GM12878 (cell line): ENCODE measurements at regions not wholly inside any gene's neighbourhood (a gene's known extent, or its start where the extent isn't known, plus 50 kb on each side); places are given as distances from the start of the nearest gene placed in this dataset.

Experiments used
- ATAC-seq: fragments of 200-7000 bp; cut with Tn5 transposase; 3 replicates; pipeline ENCODE4 v1.9.1; 2020; ENCODE audit warnings: mild to moderate bottlenecking, moderate library complexity
- BruUV-seq: library from RNA; stranded (reverse); fragments of 400-500 nt; replicated peaks from 2 replicates; lab custom pipeline; 2021; lab: Mats Ljungman, UMichigan
- CTCF ChIA-PET: fragments of 300-600 bp; sonication (Branson Sonifier 250); formaldehyde crosslinking; extraction: SDS; loops from one replicate; lab custom pipeline; 2021; ENCODE audit warnings: inconsistent platforms; lab: Yijun Ruan, JAX
- POLR2A ChIA-PET: fragments of 350-600 bp; formaldehyde crosslinking; extraction: SDS; loops from one replicate; lab custom pipeline; 2021; ENCODE audit warnings: inconsistent platforms; lab: Charles Lee
- RAD21 ChIA-PET: fragments of 300-600 bp; sonication (Branson Sonifier 250); formaldehyde crosslinking; loops from one replicate; lab custom pipeline; 2023; ENCODE audit warnings: antibody characterized with exemption; ENCODE audit not compliant: unreplicated experiment; lab: Charles Lee
- SMC1A ChIA-PET: fragments of 300-600 bp; sonication (Branson Sonifier 250); formaldehyde crosslinking; loops from one replicate; lab custom pipeline; 2023; ENCODE audit not compliant: unreplicated experiment, uncharacterized antibody; lab: Charles Lee
- DNase-seq: peaks from one replicate; pipeline ENCODE4 v3.0.0-alpha.2; 2011; ENCODE audit warnings: low read depth, low spot score
- FAIRE-seq: peaks from 3 replicates; lab custom pipeline; 2011; peaks lifted over from hg19 to GRCh38; lab: Jason Lieb, UNC
- H2AFZ ChIP-seq: 2 replicates; pipeline ENCODE4 v1.6.0; 2011; ENCODE audit warnings: low read depth, low read length, control low read depth; ENCODE audit not compliant: control insufficient read depth
- H3K27ac ChIP-seq: 2 replicates; pipeline ENCODE4 v1.5.1; 2011; ENCODE audit warnings: control low read depth; ENCODE audit not compliant: control insufficient read depth, insufficient read depth
- H3K27me3 ChIP-seq, 2 experiments: replicated peaks in 1 of 2; 2 replicates each; pipeline versions ENCODE4 v1.6.0 to v1.6.1; 2011; ENCODE audit warnings: low read length in 1 of 2; ENCODE audit not compliant: control insufficient read depth in 2 of 2, insufficient read depth in 2 of 2
- H3K36me3 ChIP-seq, 2 experiments: 2 replicates each; pipeline ENCODE4 v1.5.1; 2011; ENCODE audit warnings: low read length in 1 of 2; ENCODE audit not compliant: control insufficient read depth in 2 of 2, insufficient read depth in 2 of 2
- H3K4me1 ChIP-seq: 2 replicates; pipeline ENCODE4 v1.6.1; 2011; ENCODE audit warnings: mild to moderate bottlenecking, low read length, moderate library complexity, mixed read lengths; ENCODE audit not compliant: control insufficient read depth, insufficient read depth
- H3K4me2 ChIP-seq: 2 replicates; pipeline ENCODE4 v1.6.0; 2011; ENCODE audit warnings: control low read depth; ENCODE audit not compliant: control insufficient read depth, insufficient read depth
- H3K4me3 ChIP-seq: fragments of 200-600 bp; sonication (generic); 2 replicates; pipeline ENCODE4 v1.5.1; 2016
- H3K79me2 ChIP-seq: 2 replicates; pipeline ENCODE4 v1.6.0; 2011; ENCODE audit warnings: low read length; ENCODE audit not compliant: control insufficient read depth, insufficient read depth
- H3K9ac ChIP-seq: 2 replicates; pipeline ENCODE4 v1.8.0; 2011; ENCODE audit warnings: low read length, control low read depth, mixed read lengths; ENCODE audit not compliant: control insufficient read depth, insufficient read depth
- H3K9me3 ChIP-seq: replicated peaks from 3 replicates; pipeline ENCODE4 v1.5.1; 2011; ENCODE audit warnings: mild to moderate bottlenecking, low read length; ENCODE audit not compliant: control insufficient read depth, insufficient read depth
- H4K20me1 ChIP-seq: 2 replicates; pipeline ENCODE4 v1.6.0; 2011; ENCODE audit not compliant: control insufficient read depth, insufficient read depth
- BCL11A ChIP-seq: IDR thresholded peaks from 2 replicates; pipeline ENCODE4 v1.6.1; 2011; ENCODE audit warnings: low read depth, low read length
- BRCA1 ChIP-seq: IDR thresholded peaks from 2 replicates; pipeline ENCODE4 v1.6.1; 2011; ENCODE audit warnings: low read depth, low read length, improper control_type of control experiment
- CBX5 ChIP-seq: sonication (generic); IDR thresholded peaks from 2 replicates; pipeline ENCODE4 v1.6.1; 2016; ENCODE audit warnings: low read depth, moderate library complexity, mild to moderate bottlenecking, inconsistent platforms
- ESRRA ChIP-seq: IDR thresholded peaks from 2 replicates; pipeline ENCODE4 v1.6.1; 2012; ENCODE audit warnings: mild to moderate bottlenecking, low read length, improper control_type of control experiment
- KAT2A ChIP-seq: conservative IDR thresholded peaks from 2 replicates; pipeline ENCODE4 v1.6.1; 2011; ENCODE audit warnings: low read depth, low read length; ENCODE audit not compliant: control insufficient read depth
- RAD21 ChIP-seq: IDR thresholded peaks from 2 replicates; pipeline ENCODE4 v1.6.1; 2011; ENCODE audit warnings: mild to moderate bottlenecking, low read depth, low read length, moderate library complexity; ENCODE audit not compliant: insufficient read depth
- RUNX3 ChIP-seq: IDR thresholded peaks from 2 replicates; pipeline ENCODE4 v1.6.1; 2012; ENCODE audit warnings: low read length, inconsistent platforms
- TCF7 ChIP-seq: IDR thresholded peaks from 2 replicates; pipeline ENCODE4 v1.6.1; 2014; ENCODE audit warnings: antibody characterized with exemption, borderline replicate concordance
- in situ Hi-C: fragments of 300-500 bp; cut with MboI; formaldehyde crosslinking; loops from 9 replicates; pipeline ENCODE4 v1.14.3; 2018; ENCODE audit warnings: mixed read lengths
- intact Hi-C: fragments of 100-400 bp; cut with micrococcal nuclease; formaldehyde crosslinking; loops from one replicate; pipeline ENCODE4 v1.14.2; 2022; ENCODE audit not compliant: unreplicated experiment
- TF ChIP-seq, protein P1 (sequence below): fragments of 450-650 bp; IDR thresholded peaks from 2 replicates; pipeline ENCODE4 v1.6.1; 2017; ENCODE audit warnings: antibody characterized with exemption, mild to moderate bottlenecking, moderate library complexity
- TF ChIP-seq, protein P2 (sequence below): fragments of 450-650 bp; formaldehyde crosslinking; IDR thresholded peaks from 2 replicates; pipeline ENCODE4 v1.5.0; 2022; ENCODE audit warnings: mild to moderate bottlenecking, missing genetic modification characterization
- TF ChIP-seq, protein P3 (sequence below): fragments of 450-650 bp; IDR thresholded peaks from 2 replicates; pipeline ENCODE4 v1.6.1; 2017; ENCODE audit warnings: borderline replicate concordance
- TF ChIP-seq, protein P4 (sequence below): fragments of 150-350 bp; IDR thresholded peaks from 2 replicates; pipeline ENCODE4 v1.6.1; 2016; ENCODE audit warnings: low read depth, low read length
- TF ChIP-seq, protein P5 (sequence below): IDR thresholded peaks from 2 replicates; pipeline ENCODE4 v1.6.1; 2011; ENCODE audit warnings: low read depth, mild to moderate bottlenecking, low read length, moderate library complexity, borderline replicate concordance; ENCODE audit errors: extremely low read depth

DNA sequence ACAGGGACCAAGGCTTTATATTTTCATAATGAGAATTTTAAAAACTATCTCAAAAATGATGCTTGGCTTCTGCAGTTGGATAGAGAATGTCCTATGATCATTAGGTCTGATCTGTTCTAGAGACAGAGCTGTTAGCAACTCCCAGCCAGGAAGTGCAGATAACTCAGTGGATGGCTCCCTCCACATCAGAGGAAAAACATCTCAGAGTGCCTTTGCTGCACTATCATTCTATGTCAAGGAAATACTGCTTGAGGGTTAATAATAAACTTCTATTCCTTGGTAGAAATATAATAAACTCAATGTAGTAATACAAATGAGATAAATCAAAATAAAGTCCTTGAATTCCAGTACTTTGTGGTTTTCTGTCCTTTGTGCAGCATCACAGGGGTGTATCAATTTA lies 78.0 kb upstream of the BET1 start:
- H4K20me1 ChIP-seq, result no peaks in the 10 kb centered on the region
- no peak overlapping the region for H3K4me2 ChIP-seq
- ChIA-PET RAD21 (interaction anchor here (0.8 kb wide), 1 partner anchor 11 kb away, joined by 3 read pairs; no protein-coding TSS in a partner anchor), POLR2A (no interaction called here), SMC1A (interaction anchor here (0.7 to 3.2 kb wide), 6 partner anchors 10 to 313 kb away, joined by 4 to 10 read pairs (median 4); partner anchors contain the start of gene COL1A2), CTCF (interaction anchor here (0.6 to 10.4 kb wide), 5 partner anchors 51 to 181 kb away, joined by 3 to 172 read pairs (median 4); partner anchors contain the start of gene GNG11)
- H3K9me3 ChIP-seq, result no peaks in the 10 kb centered on the region
- H3K36me3 ChIP-seq, result no peaks in the 10 kb centered on the region
- ATAC-seq, result no peak
- H2AFZ ChIP-seq, result no peak overlapping the region
- no peaks in the 10 kb centered on the region for H3K79me2 ChIP-seq
- no peaks in the 10 kb centered on the region for H3K27me3 ChIP-seq
- TF ChIP-seq RUNX3 (no peak), ESRRA (no peak), BRCA1 (no peak), TCF7 (no peak), KAT2A (no peak), BCL11A (no peak), RAD21 (no peak), CBX5 (no peak)
- TF ChIP-seq, protein P1, sequence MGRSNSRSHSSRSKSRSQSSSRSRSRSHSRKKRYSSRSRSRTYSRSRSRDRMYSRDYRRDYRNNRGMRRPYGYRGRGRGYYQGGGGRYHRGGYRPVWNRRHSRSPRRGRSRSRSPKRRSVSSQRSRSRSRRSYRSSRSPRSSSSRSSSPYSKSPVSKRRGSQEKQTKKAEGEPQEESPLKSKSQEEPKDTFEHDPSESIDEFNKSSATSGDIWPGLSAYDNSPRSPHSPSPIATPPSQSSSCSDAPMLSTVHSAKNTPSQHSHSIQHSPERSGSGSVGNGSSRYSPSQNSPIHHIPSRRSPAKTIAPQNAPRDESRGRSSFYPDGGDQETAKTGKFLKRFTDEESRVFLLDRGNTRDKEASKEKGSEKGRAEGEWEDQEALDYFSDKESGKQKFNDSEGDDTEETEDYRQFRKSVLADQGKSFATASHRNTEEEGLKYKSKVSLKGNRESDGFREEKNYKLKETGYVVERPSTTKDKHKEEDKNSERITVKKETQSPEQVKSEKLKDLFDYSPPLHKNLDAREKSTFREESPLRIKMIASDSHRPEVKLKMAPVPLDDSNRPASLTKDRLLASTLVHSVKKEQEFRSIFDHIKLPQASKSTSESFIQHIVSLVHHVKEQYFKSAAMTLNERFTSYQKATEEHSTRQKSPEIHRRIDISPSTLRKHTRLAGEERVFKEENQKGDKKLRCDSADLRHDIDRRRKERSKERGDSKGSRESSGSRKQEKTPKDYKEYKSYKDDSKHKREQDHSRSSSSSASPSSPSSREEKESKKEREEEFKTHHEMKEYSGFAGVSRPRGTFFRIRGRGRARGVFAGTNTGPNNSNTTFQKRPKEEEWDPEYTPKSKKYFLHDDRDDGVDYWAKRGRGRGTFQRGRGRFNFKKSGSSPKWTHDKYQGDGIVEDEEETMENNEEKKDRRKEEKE, result no peak
- TF ChIP-seq, protein P2, sequence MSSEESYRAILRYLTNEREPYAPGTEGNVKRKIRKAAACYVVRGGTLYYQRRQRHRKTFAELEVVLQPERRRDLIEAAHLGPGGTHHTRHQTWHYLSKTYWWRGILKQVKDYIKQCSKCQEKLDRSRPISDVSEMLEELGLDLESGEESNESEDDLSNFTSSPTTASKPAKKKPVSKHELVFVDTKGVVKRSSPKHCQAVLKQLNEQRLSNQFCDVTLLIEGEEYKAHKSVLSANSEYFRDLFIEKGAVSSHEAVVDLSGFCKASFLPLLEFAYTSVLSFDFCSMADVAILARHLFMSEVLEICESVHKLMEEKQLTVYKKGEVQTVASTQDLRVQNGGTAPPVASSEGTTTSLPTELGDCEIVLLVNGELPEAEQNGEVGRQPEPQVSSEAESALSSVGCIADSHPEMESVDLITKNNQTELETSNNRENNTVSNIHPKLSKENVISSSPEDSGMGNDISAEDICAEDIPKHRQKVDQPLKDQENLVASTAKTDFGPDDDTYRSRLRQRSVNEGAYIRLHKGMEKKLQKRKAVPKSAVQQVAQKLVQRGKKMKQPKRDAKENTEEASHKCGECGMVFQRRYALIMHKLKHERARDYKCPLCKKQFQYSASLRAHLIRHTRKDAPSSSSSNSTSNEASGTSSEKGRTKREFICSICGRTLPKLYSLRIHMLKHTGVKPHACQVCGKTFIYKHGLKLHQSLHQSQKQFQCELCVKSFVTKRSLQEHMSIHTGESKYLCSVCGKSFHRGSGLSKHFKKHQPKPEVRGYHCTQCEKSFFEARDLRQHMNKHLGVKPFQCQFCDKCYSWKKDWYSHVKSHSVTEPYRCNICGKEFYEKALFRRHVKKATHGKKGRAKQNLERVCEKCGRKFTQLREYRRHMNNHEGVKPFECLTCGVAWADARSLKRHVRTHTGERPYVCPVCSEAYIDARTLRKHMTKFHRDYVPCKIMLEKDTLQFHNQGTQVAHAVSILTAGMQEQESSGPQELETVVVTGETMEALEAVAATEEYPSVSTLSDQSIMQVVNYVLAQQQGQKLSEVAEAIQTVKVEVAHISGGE, result no peak
- TF ChIP-seq, protein P3, sequence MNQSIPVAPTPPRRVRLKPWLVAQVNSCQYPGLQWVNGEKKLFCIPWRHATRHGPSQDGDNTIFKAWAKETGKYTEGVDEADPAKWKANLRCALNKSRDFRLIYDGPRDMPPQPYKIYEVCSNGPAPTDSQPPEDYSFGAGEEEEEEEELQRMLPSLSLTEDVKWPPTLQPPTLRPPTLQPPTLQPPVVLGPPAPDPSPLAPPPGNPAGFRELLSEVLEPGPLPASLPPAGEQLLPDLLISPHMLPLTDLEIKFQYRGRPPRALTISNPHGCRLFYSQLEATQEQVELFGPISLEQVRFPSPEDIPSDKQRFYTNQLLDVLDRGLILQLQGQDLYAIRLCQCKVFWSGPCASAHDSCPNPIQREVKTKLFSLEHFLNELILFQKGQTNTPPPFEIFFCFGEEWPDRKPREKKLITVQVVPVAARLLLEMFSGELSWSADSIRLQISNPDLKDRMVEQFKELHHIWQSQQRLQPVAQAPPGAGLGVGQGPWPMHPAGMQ, result no peak
- TF ChIP-seq, protein P4, sequence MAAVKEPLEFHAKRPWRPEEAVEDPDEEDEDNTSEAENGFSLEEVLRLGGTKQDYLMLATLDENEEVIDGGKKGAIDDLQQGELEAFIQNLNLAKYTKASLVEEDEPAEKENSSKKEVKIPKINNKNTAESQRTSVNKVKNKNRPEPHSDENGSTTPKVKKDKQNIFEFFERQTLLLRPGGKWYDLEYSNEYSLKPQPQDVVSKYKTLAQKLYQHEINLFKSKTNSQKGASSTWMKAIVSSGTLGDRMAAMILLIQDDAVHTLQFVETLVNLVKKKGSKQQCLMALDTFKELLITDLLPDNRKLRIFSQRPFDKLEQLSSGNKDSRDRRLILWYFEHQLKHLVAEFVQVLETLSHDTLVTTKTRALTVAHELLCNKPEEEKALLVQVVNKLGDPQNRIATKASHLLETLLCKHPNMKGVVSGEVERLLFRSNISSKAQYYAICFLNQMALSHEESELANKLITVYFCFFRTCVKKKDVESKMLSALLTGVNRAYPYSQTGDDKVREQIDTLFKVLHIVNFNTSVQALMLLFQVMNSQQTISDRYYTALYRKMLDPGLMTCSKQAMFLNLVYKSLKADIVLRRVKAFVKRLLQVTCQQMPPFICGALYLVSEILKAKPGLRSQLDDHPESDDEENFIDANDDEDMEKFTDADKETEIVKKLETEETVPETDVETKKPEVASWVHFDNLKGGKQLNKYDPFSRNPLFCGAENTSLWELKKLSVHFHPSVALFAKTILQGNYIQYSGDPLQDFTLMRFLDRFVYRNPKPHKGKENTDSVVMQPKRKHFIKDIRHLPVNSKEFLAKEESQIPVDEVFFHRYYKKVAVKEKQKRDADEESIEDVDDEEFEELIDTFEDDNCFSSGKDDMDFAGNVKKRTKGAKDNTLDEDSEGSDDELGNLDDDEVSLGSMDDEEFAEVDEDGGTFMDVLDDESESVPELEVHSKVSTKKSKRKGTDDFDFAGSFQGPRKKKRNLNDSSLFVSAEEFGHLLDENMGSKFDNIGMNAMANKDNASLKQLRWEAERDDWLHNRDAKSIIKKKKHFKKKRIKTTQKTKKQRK, result no peak
- TF ChIP-seq, protein P5, sequence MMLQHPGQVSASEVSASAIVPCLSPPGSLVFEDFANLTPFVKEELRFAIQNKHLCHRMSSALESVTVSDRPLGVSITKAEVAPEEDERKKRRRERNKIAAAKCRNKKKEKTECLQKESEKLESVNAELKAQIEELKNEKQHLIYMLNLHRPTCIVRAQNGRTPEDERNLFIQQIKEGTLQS, result no peak
- H3K4me3 ChIP-seq, result no peak overlapping the region
- FAIRE-seq, result no peak
- in situ Hi-C loops, result loop anchor here (10.0 kb wide), 1 partner anchor 277 kb away; no protein-coding TSS in a partner anchor
- no peak overlapping the region for H3K9ac ChIP-seq
- no TSS peak for BruUV-seq
- no peaks in the 10 kb centered on the region for H3K4me1 ChIP-seq
- DNase-seq, result no peak
- intact Hi-C loops, result no loop called here
- H3K27ac ChIP-seq, result no peak overlapping the region
